Epithelial cell of esophagus (primary cell): ENCODE measurements at regions not wholly inside any gene's neighbourhood (a gene's known extent, or its start where the extent isn't known, plus 50 kb on each side); places are given as distances from the start of the nearest gene placed in this dataset.
A peak's percentile ranks its signal among the peaks of the same experiment; 100 is the strongest.

Experiments
- DNase-seq: peaks from one replicate; pipeline ENCODE4 v3.0.0; 2010; ENCODE audit warnings: low read depth
- H3K4me3 ChIP-seq: 2 replicates; pipeline ENCODE4 v1.5.1; 2011; ENCODE audit warnings: mild to moderate bottlenecking, low read length, control low read depth
- TF ChIP-seq, protein P1 (sequence below): IDR thresholded peaks from 2 replicates; pipeline ENCODE4 v1.5.1; 2011; ENCODE audit warnings: low read depth, mild to moderate bottlenecking, low read length, control low read depth, inconsistent platforms; ENCODE audit not compliant: insufficient read depth; ENCODE audit errors: missing control alignments

DNA sequence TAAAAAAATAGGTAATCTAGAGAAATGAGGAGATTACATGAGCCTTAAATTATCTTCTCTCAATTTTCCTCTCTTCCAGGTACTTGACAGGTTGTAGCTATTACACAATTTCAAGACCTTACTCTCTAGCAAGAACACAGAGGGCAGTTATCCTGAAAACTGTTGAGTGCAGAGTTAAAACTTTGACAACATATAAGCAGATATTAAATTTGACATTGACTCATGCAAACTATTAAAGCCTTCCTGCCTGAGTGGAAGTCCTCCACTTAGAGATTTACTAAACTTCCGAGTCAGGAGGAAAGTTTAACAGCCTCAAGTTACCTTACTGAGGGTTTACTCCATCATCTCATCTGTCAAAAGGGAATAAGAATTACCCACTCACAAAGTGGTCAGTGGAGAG, 73.5 kb upstream of the ARID5B start:
- H3K4me3 ChIP-seq = no peak overlapping the region
- no peak for DNase-seq
- TF ChIP-seq, protein P1, sequence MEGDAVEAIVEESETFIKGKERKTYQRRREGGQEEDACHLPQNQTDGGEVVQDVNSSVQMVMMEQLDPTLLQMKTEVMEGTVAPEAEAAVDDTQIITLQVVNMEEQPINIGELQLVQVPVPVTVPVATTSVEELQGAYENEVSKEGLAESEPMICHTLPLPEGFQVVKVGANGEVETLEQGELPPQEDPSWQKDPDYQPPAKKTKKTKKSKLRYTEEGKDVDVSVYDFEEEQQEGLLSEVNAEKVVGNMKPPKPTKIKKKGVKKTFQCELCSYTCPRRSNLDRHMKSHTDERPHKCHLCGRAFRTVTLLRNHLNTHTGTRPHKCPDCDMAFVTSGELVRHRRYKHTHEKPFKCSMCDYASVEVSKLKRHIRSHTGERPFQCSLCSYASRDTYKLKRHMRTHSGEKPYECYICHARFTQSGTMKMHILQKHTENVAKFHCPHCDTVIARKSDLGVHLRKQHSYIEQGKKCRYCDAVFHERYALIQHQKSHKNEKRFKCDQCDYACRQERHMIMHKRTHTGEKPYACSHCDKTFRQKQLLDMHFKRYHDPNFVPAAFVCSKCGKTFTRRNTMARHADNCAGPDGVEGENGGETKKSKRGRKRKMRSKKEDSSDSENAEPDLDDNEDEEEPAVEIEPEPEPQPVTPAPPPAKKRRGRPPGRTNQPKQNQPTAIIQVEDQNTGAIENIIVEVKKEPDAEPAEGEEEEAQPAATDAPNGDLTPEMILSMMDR = no peak

DNA sequence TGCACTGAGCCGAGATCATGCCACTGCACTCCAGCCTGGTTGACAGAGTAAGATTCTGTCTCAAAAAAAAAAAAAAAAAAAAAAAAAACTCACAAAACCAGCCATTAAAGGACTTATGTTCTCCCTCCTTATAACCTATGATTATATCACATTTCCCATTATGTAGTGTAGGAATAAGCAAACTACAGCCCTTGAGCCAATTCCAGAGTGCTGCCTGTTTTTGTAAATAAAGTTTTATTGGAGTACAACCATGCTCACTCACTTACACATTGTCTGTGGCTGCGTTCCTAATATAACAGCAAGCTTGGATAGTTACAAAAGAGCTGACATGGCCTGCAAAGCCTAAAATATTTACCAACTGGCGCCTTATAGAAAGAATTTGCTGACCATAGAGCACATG, 72.7 kb upstream of the ARID5B start:
- no peak overlapping the region for H3K4me3 ChIP-seq
- TF ChIP-seq, protein P1 = no peak
- no peak for DNase-seq

DNA sequence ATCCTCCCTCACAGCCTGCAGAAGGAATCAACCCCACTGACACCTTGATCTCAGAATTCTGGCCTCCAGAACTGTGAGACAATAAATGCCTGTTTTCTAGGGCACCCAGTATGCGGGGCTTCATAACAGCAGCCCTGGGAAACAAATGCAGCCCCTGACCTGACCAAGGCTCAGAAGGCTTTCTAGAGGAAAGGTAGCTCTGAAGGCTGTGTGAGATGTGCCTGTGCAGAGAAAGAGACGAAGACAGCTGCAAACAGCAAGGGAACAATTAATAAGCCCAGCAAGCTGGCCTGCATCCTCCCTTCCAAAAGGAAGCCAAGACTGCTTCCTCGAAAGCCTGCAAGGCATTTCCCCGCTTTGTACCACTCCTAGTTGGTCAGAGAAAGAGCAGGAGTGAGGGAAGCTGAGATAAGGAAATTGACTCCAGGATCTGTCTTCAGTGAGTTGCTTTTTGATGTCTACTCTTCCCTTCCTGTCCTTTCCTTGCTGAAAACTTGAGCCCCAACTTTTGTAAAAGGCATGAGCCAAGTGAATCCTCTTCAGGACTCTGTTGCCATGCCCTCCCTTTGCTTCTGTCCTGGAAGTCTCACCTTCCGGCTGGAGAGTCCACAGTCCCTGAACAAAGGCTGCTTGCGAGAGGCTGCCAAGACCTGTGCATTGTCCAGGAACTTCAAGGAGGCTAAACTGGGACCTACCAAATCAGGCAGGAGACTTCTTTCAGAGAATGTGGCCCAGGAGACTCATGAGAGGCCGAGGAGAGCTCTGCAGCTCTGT, 71.2 kb upstream of the ARID5B start:
- no peak for DNase-seq
- no peak overlapping the region for H3K4me3 ChIP-seq
- TF ChIP-seq, protein P1 = no peak

DNA sequence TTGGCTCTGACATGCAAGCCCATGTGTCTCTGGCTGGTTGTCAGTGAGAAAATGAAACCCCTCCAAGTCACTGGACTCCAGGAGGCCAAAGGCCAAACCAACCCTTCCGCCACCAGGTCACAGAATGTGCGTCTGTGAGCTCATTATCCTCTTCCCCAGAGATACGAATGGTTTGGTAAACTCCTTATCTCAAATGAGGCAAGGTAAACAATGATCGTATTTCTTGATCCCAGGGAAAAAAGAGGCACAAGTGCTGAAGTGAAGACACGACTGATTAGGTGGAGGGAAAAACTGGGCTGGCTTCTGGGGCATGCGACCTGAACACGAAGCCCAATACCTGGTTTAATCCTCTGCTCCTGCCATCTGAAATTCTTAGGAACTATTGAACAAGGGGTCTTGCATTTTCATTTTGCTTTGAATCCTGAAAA, 70.6 kb upstream of the ARID5B start:
- TF ChIP-seq, protein P1 = no peak
- no peak overlapping the region for H3K4me3 ChIP-seq
- no peak for DNase-seq

DNA sequence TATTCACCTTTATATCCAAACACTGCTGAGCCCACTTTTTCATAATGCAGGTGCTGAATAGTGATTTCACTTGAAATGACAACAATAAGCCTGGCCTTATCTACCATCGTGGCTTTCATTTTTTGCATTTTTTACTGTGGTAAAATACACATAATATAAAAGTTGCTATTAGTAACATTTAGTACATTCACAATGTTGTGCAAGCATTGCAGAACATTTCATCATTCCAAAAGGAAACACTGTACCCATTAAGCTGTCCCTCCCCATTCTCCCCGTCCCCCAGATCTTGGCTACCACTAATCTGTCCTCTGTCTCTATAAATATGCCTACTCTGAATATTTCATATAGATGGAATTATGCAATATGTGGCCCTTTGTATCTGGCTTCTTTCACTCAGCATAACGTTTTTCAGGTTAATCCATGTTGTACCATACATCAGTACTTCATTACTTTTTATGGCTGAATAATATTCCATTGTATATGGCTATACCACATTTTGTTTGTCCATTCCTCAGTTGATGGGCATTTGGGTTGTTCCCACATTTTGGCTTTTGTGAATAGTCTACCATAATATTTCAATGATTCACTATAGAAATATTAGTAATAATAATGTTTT, 68.5 kb upstream of the ARID5B start:
- H3K4me3 ChIP-seq = no peak overlapping the region
- no peak for DNase-seq
- TF ChIP-seq, protein P1 = no peak

DNA sequence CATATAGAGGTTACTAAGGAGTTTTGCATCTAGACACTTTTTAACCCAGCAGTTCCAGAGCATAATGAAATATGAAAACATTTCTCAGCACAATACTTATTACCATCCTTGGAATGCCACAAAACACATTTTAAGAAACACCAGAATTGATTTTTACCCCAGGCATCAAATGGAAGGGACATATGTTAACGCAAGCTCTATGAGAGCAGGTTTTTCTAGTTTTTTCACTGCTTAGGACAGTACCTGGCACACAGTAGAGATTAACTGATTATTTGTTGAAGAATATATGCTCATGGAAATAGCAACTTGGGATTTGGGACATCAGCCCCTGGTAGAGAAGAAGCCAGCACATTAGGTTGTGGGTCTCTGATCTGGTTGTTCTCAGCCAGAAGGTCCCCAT, 67.0 kb upstream of the ARID5B start:
- DNase-seq = peak; percentile 59
- TF ChIP-seq, protein P1 = no peak
- no peak overlapping the region for H3K4me3 ChIP-seq
